Retinal pigment epithelial cell (primary cell): ENCODE measurements at regions not wholly inside any gene's neighbourhood (a gene's known extent, or its start where the extent isn't known, plus 50 kb on each side); places are given as distances from the start of the nearest gene placed in this dataset.

Experiments used
- DNase-seq: peaks from one replicate; pipeline ENCODE4 v3.0.0-alpha.2; 2010; ENCODE audit warnings: low read depth
- H3K4me3 ChIP-seq: 2 replicates; pipeline ENCODE4 v1.5.1; 2011; ENCODE audit warnings: mild to moderate bottlenecking, low read length, control low read depth, moderate library complexity
- TF ChIP-seq, protein P1 (sequence below): conservative IDR thresholded peaks from 2 replicates; pipeline ENCODE4 v1.5.1; 2011; ENCODE audit warnings: low read depth, low read length, control low read depth, inconsistent platforms

DNA sequence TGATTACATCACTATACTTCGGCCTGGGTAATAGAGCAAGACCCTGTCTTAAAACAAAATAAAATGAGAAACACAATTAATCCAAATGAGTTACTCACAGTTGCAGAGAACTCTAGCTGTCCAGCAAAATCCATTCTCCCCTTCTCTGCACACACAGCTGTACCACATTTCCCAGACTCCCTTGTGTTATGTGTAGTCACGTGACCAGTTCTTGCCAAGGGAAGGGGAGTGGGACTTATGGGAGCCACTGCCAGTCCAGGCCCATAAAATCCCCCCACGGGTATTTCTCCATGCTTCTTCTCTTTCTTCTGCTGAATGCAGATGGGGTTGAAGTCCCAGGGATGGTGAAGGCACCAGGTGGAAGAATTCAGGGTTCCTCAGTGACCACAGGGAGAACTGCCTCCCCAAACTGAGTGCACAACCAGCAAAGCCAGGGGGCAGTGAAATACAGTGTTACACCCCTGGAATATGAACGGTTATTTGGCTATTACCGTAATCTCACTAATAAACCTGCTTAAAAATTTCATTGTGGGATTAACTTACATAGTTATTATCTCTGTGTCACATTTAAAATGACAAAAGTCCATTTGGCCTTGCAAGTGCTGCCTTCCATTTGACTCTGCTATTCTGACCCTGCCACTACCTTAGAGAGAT lies 85.6 kb upstream of the FMN2 start:
- DNase-seq: no peak
- TF ChIP-seq, protein P1, sequence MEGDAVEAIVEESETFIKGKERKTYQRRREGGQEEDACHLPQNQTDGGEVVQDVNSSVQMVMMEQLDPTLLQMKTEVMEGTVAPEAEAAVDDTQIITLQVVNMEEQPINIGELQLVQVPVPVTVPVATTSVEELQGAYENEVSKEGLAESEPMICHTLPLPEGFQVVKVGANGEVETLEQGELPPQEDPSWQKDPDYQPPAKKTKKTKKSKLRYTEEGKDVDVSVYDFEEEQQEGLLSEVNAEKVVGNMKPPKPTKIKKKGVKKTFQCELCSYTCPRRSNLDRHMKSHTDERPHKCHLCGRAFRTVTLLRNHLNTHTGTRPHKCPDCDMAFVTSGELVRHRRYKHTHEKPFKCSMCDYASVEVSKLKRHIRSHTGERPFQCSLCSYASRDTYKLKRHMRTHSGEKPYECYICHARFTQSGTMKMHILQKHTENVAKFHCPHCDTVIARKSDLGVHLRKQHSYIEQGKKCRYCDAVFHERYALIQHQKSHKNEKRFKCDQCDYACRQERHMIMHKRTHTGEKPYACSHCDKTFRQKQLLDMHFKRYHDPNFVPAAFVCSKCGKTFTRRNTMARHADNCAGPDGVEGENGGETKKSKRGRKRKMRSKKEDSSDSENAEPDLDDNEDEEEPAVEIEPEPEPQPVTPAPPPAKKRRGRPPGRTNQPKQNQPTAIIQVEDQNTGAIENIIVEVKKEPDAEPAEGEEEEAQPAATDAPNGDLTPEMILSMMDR: no peak
- H3K4me3 ChIP-seq: no peak overlapping the region

DNA sequence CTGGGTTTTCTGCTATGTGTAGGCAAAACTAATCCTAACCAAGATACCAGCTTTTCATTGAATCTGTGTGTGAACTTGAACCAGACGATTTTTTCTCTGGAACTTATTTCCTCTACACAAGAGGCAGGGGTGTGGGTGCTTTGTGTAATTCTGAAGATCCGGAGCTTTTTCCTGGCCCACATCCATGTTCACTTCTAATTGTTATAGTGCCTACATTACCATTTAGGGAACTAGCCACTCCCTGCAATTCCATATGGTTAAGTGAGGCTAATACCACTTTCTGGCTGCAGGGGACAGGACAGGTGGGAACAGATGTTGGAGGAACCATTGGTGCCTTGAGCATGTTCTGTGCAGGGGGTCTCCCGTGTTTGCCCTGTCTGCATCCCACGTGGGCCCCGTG lies 83.4 kb upstream of the FMN2 start:
- TF ChIP-seq, protein P1: no peak
- no peak overlapping the region for H3K4me3 ChIP-seq

DNA sequence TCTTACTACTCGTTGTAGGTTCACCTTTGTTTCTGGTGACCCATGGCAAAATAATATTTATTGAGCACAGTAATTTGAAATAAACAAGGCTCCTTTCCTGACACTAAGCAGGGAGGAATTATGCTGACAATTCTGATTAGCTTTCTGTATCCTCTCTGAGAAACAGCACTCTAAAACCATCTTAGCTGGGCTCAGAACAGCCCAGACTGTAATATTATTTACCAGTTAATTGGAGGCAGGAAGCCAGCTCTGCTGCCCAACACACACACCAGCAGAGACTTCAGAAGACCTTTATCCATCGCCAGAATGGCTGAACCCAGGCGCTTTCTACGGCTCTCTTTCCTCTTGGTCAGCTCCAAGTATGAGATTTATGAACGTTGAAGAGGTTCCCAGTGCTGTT lies 77.6 kb upstream of the FMN2 start:
- DNase-seq: no peak
- no peak overlapping the region for H3K4me3 ChIP-seq
- TF ChIP-seq, protein P1: no peak

More for the DNA sequence above, 83.4 kb upstream of the FMN2 start:
- DNase-seq: no peak

DNA sequence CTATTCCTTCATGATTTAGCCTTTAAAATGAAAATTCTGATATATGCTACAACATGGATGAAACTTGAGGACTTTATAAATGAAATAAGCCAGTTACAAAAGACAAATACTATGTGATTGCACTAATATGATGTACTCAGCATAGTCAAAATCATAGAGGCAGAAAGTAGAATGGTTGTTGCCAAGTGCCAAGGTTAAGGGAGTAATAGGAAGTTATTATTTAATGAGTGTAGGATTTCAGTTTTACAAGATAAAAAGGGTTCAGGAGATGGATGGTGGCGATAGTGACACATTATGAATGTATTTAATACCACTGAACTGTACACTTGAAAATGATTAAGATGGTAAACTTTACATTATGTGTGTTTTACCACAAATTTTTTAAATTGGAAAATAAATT lies 73.1 kb upstream of the FMN2 start:
- DNase-seq: no peak
- TF ChIP-seq, protein P1: no peak

DNA sequence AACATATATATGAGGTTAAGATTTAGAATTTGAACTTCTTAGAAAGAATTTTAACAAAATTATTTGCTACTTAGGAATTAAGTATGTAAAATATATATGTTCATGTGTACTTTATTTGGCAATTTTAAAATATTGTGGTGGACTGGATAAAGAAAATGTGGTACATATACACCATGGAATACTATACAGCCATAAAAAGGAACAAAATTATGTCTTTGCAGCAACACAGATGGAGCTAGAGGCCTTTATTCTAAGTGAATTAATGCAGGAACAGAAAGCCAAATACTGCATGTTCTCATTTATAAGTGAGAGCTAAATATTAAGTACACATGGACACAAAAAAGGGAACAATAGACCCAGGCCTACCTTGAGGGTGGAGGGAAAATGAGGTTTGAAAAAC lies 72.2 kb upstream of the FMN2 start:
- TF ChIP-seq, protein P1: no peak
- no peak for DNase-seq
- no peak overlapping the region for H3K4me3 ChIP-seq

More for the DNA sequence above, 73.1 kb upstream of the FMN2 start:
- no peak overlapping the region for H3K4me3 ChIP-seq

DNA sequence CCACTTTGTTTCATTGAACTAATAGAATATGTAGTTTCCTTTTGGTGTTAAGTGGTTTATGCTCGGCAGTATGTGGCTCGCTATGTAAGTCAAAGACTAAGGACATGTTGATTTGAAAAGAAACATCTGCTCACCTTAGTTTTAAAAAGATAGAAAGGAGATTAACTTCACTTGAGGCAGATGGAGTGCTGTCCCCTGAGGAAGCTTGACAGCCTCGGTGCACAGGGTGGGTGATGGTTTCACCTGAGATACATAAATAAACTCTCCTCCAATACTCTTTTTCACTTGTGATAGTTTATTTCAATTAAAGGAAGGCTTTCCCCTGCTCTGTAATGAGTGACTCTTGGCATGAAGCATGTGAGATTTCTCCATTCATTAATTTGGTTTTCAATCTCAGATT lies 70.8 kb upstream of the FMN2 start:
- H3K4me3 ChIP-seq: no peak overlapping the region
- TF ChIP-seq, protein P1: no peak
- no peak for DNase-seq

DNA sequence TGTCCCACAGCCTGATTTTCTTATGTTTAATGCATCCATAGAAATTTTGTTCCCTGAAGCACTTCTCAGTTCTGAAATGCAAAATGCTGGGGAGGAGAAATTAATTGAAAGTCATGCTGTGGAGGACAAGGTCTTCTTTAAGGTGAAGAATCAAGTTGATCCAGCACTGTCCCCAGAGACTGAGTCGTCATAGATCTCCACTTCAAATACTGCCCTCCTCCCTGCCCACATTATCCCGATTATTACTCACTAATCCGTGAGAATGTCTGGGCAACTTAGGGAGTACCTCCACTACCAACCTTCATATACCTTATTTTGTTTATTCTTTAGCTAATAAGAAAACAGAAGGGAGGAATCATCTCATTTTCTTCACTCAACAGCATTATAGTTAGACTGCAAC lies 70.0 kb upstream of the FMN2 start:
- DNase-seq: no peak
- TF ChIP-seq, protein P1: no peak
- H3K4me3 ChIP-seq: no peak overlapping the region
